ENCODE measurements at regions not wholly inside any gene's neighbourhood (a gene's known extent, or its start where the extent isn't known, plus 50 kb on each side); places are given as distances from the start of the nearest gene placed in this dataset.
A peak's percentile ranks its signal among the peaks of the same experiment; 100 is the strongest.

- no peak for DNase-seq
These were observed 110.8 kb upstream of the GSE1 start for GRCh38 chr16:85502357-85502756.

GRCh38 chr16:85503679-85504231 is 109.4 kb upstream of the GSE1 start:
- no peak for DNase-seq

GRCh38 chr16:85504242-85504641 is 108.9 kb upstream of the GSE1 start:
- DNase-seq: no peak

GRCh38 chr16:85505794-85506634 is 107.1 kb upstream of the GSE1 start:
- no peak for DNase-seq

- no peak for DNase-seq
These were observed 106.5 kb upstream of the GSE1 start for GRCh38 chr16:85506635-85506911.

- DNase-seq: no peak
These were observed 105.8 kb upstream of the GSE1 start for GRCh38 chr16:85507342-85507741.

GRCh38 chr16:85508388-85508787 is 104.7 kb upstream of the GSE1 start:
- no peak for DNase-seq

- no peak for DNase-seq
These were observed 104.1 kb upstream of the GSE1 start for GRCh38 chr16:85508993-85509392.

GRCh38 chr16:85510041-85510659 is 103.0 kb upstream of the GSE1 start:
- no peak for DNase-seq

GRCh38 chr16:85511938-85512807 is 100.9 kb upstream of the GSE1 start:
- no peak for DNase-seq

- DNase-seq: no peak
These were observed 100.4 kb upstream of the GSE1 start for GRCh38 chr16:85512808-85513115.

GRCh38 chr16:85513180-85513579 is 99.9 kb upstream of the GSE1 start:
- no peak for DNase-seq

GRCh38 chr16:85513649-85514048 is 99.5 kb upstream of the GSE1 start:
- no peak for DNase-seq

- DNase-seq: no peak
These were observed 98.9 kb upstream of the GSE1 start for GRCh38 chr16:85514295-85514597.

- DNase-seq: no peak
These were observed 98.4 kb upstream of the GSE1 start for GRCh38 chr16:85514598-85515318.

GRCh38 chr16:85515319-85515745 is 97.8 kb upstream of the GSE1 start:
- DNase-seq: no peak

GRCh38 chr16:85515830-85516397 is 97.2 kb upstream of the GSE1 start:
- no peak for DNase-seq

GRCh38 chr16:85517154-85517553 is 96.0 kb upstream of the GSE1 start:
- DNase-seq: no peak

GRCh38 chr16:85517563-85518179 is 95.5 kb upstream of the GSE1 start:
- DNase-seq: no peak

GRCh38 chr16:85518398-85519049 is 94.6 kb upstream of the GSE1 start:
- DNase-seq: peak in 1 of 2 donors; percentile 14

GRCh38 chr16:85519050-85519440 is 94.1 kb upstream of the GSE1 start:
- peak in 1 of 2 donors; percentile 35 for DNase-seq
